Activated T-helper 2 cell treated with anti-CD3 and anti-CD28 coated beads, Interferon-gamma antibody, Interleukin-2, Interleukin-4, amounts not matched to agents 10 μg/mL and 5 μg/mL and 100 μg/mL, durations not matched to agents 14 hours and 24 hours and 36 hours (primary cell): ENCODE measurements at regions not wholly inside any gene's neighbourhood (a gene's known extent, or its start where the extent isn't known, plus 50 kb on each side); places are given as distances from the start of the nearest gene placed in this dataset.
A peak's percentile ranks its signal among the peaks of the same experiment; 100 is the strongest.

Source experiments
- DNase-seq: peaks from one replicate; pipeline ENCODE4 v3.0.0; 2021; ENCODE audit warnings: low spot score
- H3K27ac Mint-ChIP-seq: one replicate; pipeline ENCODE4 v1.8.0; 2021; ENCODE audit warnings: mixed read lengths
- H3K27me3 Mint-ChIP-seq: one replicate; pipeline ENCODE4 v1.8.0; 2021; ENCODE audit warnings: low read depth, mixed read lengths
- H3K36me3 Mint-ChIP-seq: one replicate; pipeline ENCODE4 v1.8.0; 2021; ENCODE audit warnings: low read depth, mixed read lengths
- H3K4me1 Mint-ChIP-seq: one replicate; pipeline ENCODE4 v1.8.0; 2021; ENCODE audit warnings: low read depth, mixed read lengths
- H3K4me3 Mint-ChIP-seq: one replicate; pipeline ENCODE4 v1.8.0; 2021; ENCODE audit warnings: low read depth, mild to moderate bottlenecking, moderate library complexity, mixed read lengths
- H3K9me3 Mint-ChIP-seq: one replicate; pipeline ENCODE4 v1.8.0; 2021; ENCODE audit warnings: mixed read lengths
- intact Hi-C: fragments of 100-400 bp; cut with micrococcal nuclease; formaldehyde crosslinking; loops from one replicate; pipeline ENCODE4 v1.15.1; 2023

GRCh38 chr3:107209302-107209990 lies 167.8 kb upstream of the CCDC54 start:
- no peak for DNase-seq

GRCh38 chr3:107211608-107212007 lies 165.6 kb upstream of the CCDC54 start:
- H3K9me3 Mint-ChIP-seq, result no peaks in the 10 kb centered on the region
- H3K4me1 Mint-ChIP-seq, result peaks cover 7% of the 10 kb centered on the region
- no peak overlapping the region for H3K4me3 Mint-ChIP-seq
- H3K27ac Mint-ChIP-seq, result no peak overlapping the region
- no peak for DNase-seq
- no peaks in the 10 kb centered on the region for H3K36me3 Mint-ChIP-seq
- peaks cover 14% of the 10 kb centered on the region for H3K27me3 Mint-ChIP-seq
- intact Hi-C loops, result no loop called here

More at GRCh38 chr3:107209302-107209990, 167.8 kb upstream of the CCDC54 start:
- Mint-ChIP-seq H3K27ac (no peak overlapping the region), H3K27me3 (peaks cover 11% of the 10 kb centered on the region), H3K9me3 (no peaks in the 10 kb centered on the region), H3K4me1 (peaks cover 7% of the 10 kb centered on the region), H3K4me3 (no peak overlapping the region), H3K36me3 (no peaks in the 10 kb centered on the region)
- intact Hi-C loops, result no loop called here

GRCh38 chr3:107212618-107213017 lies 164.6 kb upstream of the CCDC54 start:
- H3K27ac Mint-ChIP-seq, result peak overlapping the region; percentile 14
- intact Hi-C loops, result no loop called here
- no peak for DNase-seq
- H3K36me3 Mint-ChIP-seq, result no peaks in the 10 kb centered on the region
- H3K4me1 Mint-ChIP-seq, result peaks cover 7% of the 10 kb centered on the region
- H3K4me3 Mint-ChIP-seq, result no peak overlapping the region
- peaks cover 11% of the 10 kb centered on the region for H3K27me3 Mint-ChIP-seq
- no peaks in the 10 kb centered on the region for H3K9me3 Mint-ChIP-seq

GRCh38 chr3:107213044-107213669 lies 164.1 kb upstream of the CCDC54 start:
- intact Hi-C loops, result no loop called here
- no peak for DNase-seq
- H3K9me3 Mint-ChIP-seq, result no peaks in the 10 kb centered on the region
- peaks cover 11% of the 10 kb centered on the region for H3K27me3 Mint-ChIP-seq
- H3K27ac Mint-ChIP-seq, result peak overlapping the region; percentile 14
- no peak overlapping the region for H3K4me3 Mint-ChIP-seq
- no peaks in the 10 kb centered on the region for H3K36me3 Mint-ChIP-seq
- peaks cover 7% of the 10 kb centered on the region for H3K4me1 Mint-ChIP-seq

GRCh38 chr3:107216229-107216628 lies 161.0 kb upstream of the CCDC54 start:
- Mint-ChIP-seq H3K27ac (no peak overlapping the region), H3K36me3 (no peaks in the 10 kb centered on the region), H3K9me3 (no peaks in the 10 kb centered on the region), H3K27me3 (peaks cover 5% of the 10 kb centered on the region), H3K4me3 (no peak overlapping the region), H3K4me1 (peaks cover 7% of the 10 kb centered on the region)
- DNase-seq, result no peak
- intact Hi-C loops, result no loop called here

- peaks cover 5% of the 10 kb centered on the region for H3K27me3 Mint-ChIP-seq
- no peak for DNase-seq
- H3K9me3 Mint-ChIP-seq, result no peaks in the 10 kb centered on the region
- peaks cover 7% of the 10 kb centered on the region for H3K4me1 Mint-ChIP-seq
- no peak overlapping the region for H3K27ac Mint-ChIP-seq
- H3K4me3 Mint-ChIP-seq, result no peak overlapping the region
- H3K36me3 Mint-ChIP-seq, result no peaks in the 10 kb centered on the region
- intact Hi-C loops, result no loop called here
These were observed 160.5 kb upstream of the CCDC54 start for GRCh38 chr3:107216711-107217110.

GRCh38 chr3:107217172-107217571 lies 160.1 kb upstream of the CCDC54 start:
- H3K27ac Mint-ChIP-seq, result no peak overlapping the region
- no peak for DNase-seq
- H3K27me3 Mint-ChIP-seq, result peaks cover 3% of the 10 kb centered on the region
- H3K4me3 Mint-ChIP-seq, result no peak overlapping the region
- intact Hi-C loops, result no loop called here
- peaks cover 7% of the 10 kb centered on the region for H3K4me1 Mint-ChIP-seq
- no peaks in the 10 kb centered on the region for H3K36me3 Mint-ChIP-seq
- no peaks in the 10 kb centered on the region for H3K9me3 Mint-ChIP-seq

GRCh38 chr3:107218864-107219269 lies 158.4 kb upstream of the CCDC54 start:
- no peak overlapping the region for H3K27ac Mint-ChIP-seq
- intact Hi-C loops, result no loop called here
- H3K27me3 Mint-ChIP-seq, result peaks cover 10% of the 10 kb centered on the region
- no peaks in the 10 kb centered on the region for H3K9me3 Mint-ChIP-seq
- H3K36me3 Mint-ChIP-seq, result no peaks in the 10 kb centered on the region
- no peak for DNase-seq
- no peak overlapping the region for H3K4me3 Mint-ChIP-seq
- H3K4me1 Mint-ChIP-seq, result no peaks in the 10 kb centered on the region

- peaks cover 16% of the 10 kb centered on the region for H3K27me3 Mint-ChIP-seq
- H3K27ac Mint-ChIP-seq, result no peak overlapping the region
- DNase-seq, result no peak
- no peaks in the 10 kb centered on the region for H3K9me3 Mint-ChIP-seq
- no peaks in the 10 kb centered on the region for H3K4me1 Mint-ChIP-seq
- no peaks in the 10 kb centered on the region for H3K36me3 Mint-ChIP-seq
- no peak overlapping the region for H3K4me3 Mint-ChIP-seq
- intact Hi-C loops, result no loop called here
These were observed 156.7 kb upstream of the CCDC54 start for GRCh38 chr3:107220538-107220937.

- Mint-ChIP-seq H3K9me3 (no peaks in the 10 kb centered on the region), H3K4me1 (no peaks in the 10 kb centered on the region), H3K27ac (no peak overlapping the region), H3K27me3 (peaks cover 24% of the 10 kb centered on the region), H3K4me3 (no peak overlapping the region), H3K36me3 (no peaks in the 10 kb centered on the region)
- DNase-seq, result no peak
- intact Hi-C loops, result no loop called here
These were observed 155.4 kb upstream of the CCDC54 start for GRCh38 chr3:107221856-107222255.

GRCh38 chr3:107222907-107223306 lies 154.3 kb upstream of the CCDC54 start:
- no peak for DNase-seq
- Mint-ChIP-seq H3K36me3 (no peaks in the 10 kb centered on the region), H3K4me1 (no peaks in the 10 kb centered on the region), H3K27me3 (peaks cover 24% of the 10 kb centered on the region), H3K27ac (no peak overlapping the region), H3K4me3 (no peak overlapping the region), H3K9me3 (no peaks in the 10 kb centered on the region)
- intact Hi-C loops, result no loop called here

- H3K4me3 Mint-ChIP-seq, result no peak overlapping the region
- DNase-seq, result no peak
- peaks cover 24% of the 10 kb centered on the region for H3K27me3 Mint-ChIP-seq
- no peaks in the 10 kb centered on the region for H3K4me1 Mint-ChIP-seq
- no peaks in the 10 kb centered on the region for H3K9me3 Mint-ChIP-seq
- no peaks in the 10 kb centered on the region for H3K36me3 Mint-ChIP-seq
- intact Hi-C loops, result no loop called here
- no peak overlapping the region for H3K27ac Mint-ChIP-seq
These were observed 153.1 kb upstream of the CCDC54 start for GRCh38 chr3:107224026-107224596.

GRCh38 chr3:107227091-107227490 lies 150.1 kb upstream of the CCDC54 start:
- Mint-ChIP-seq H3K27me3 (peaks cover 32% of the 10 kb centered on the region), H3K36me3 (no peaks in the 10 kb centered on the region), H3K4me1 (no peaks in the 10 kb centered on the region), H3K27ac (no peak overlapping the region), H3K9me3 (no peaks in the 10 kb centered on the region), H3K4me3 (no peak overlapping the region)
- DNase-seq, result no peak
- intact Hi-C loops, result no loop called here
